ELF-1 (cell line): ENCODE measurements at regions not wholly inside any gene's neighbourhood (a gene's known extent, or its start where the extent isn't known, plus 50 kb on each side); places are given as distances from the start of the nearest gene placed in this dataset.

ENCODE experiments used
- DNase-seq: peaks from one replicate; pipeline ENCODE4 v3.0.0-alpha.2; 2016; ENCODE audit warnings: low read depth, low spot score

- DNase-seq: peak; percentile 27
Measured at GRCh38 chr2:180231015-180231414, 223.9 kb upstream of the CWC22 start.

- no peak for DNase-seq
Measured at GRCh38 chr2:180227461-180227860, 220.4 kb upstream of the CWC22 start.

- DNase-seq: no peak
Measured at GRCh38 chr2:180225118-180225517, 218.0 kb upstream of the CWC22 start.

- DNase-seq: no peak
Measured at GRCh38 chr2:180222644-180223043, 215.5 kb upstream of the CWC22 start.

- DNase-seq: no peak
Measured at GRCh38 chr2:180219491-180219890, 212.4 kb upstream of the CWC22 start.

- no peak for DNase-seq
Measured at GRCh38 chr2:180208841-180209240, 201.7 kb upstream of the CWC22 start.

- no peak for DNase-seq
Measured at GRCh38 chr2:180205621-180206235, 198.6 kb upstream of the CWC22 start.

- peak; percentile 71 for DNase-seq
Measured at GRCh38 chr2:180203972-180204371, 196.9 kb upstream of the CWC22 start.

GRCh38 chr2:180202467-180202951 lies 195.4 kb upstream of the CWC22 start:
- no peak for DNase-seq

- no peak for DNase-seq
Measured at GRCh38 chr2:180196419-180196977, 189.4 kb upstream of the CWC22 start.

- DNase-seq: no peak
Measured at GRCh38 chr2:180195847-180196246, 188.8 kb upstream of the CWC22 start.

GRCh38 chr2:180191432-180192124 lies 184.5 kb upstream of the CWC22 start:
- DNase-seq: no peak

- no peak for DNase-seq
Measured at GRCh38 chr2:180190851-180191250, 183.8 kb upstream of the CWC22 start.

GRCh38 chr2:180187611-180188010 lies 180.5 kb upstream of the CWC22 start:
- no peak for DNase-seq

- DNase-seq: no peak
Measured at GRCh38 chr2:180184506-180184905, 177.4 kb upstream of the CWC22 start.

- no peak for DNase-seq
Measured at GRCh38 chr2:180180511-180180910, 173.4 kb upstream of the CWC22 start.

GRCh38 chr2:180177534-180177933 lies 170.4 kb upstream of the CWC22 start:
- DNase-seq: no peak

GRCh38 chr2:180175736-180176135 lies 168.6 kb upstream of the CWC22 start:
- DNase-seq: no peak

- DNase-seq: no peak
Measured at GRCh38 chr2:180174580-180174979, 167.5 kb upstream of the CWC22 start.

GRCh38 chr2:180169474-180169873 lies 162.4 kb upstream of the CWC22 start:
- DNase-seq: no peak

GRCh38 chr2:180161415-180161814 lies 154.3 kb upstream of the CWC22 start:
- DNase-seq: no peak

- no peak for DNase-seq
Measured at GRCh38 chr2:180159921-180160320, 152.8 kb upstream of the CWC22 start.

- no peak for DNase-seq
Measured at GRCh38 chr2:180158961-180159360, 151.9 kb upstream of the CWC22 start.
